ENCODE measurements at regions not wholly inside any gene's neighbourhood (a gene's known extent, or its start where the extent isn't known, plus 50 kb on each side); places are given as distances from the start of the nearest gene placed in this dataset.

DNA sequence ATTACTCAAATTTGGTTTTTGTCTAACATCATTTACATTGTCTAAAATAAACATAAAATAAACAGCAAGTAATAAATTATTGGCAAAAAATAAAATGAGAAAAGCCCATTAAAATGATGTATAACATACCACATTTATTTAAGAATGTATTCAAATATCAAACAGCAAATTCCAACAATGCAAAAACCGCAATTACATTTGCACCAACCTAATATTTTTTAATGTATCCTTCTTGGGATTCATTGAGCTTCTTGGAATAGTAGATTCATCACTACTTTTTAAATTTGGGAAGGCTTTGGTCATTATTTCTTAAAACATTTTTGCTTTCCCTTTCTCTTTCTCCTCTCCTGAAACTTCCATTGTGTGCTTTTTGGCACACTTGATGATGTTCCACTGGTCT, 400.2 kb downstream of the MAGEE1 start:
- TF ChIP-seq EZH2 (IDR thresholded peaks at IDR 0.05) (no peak), POLR2A (IDR thresholded peaks at IDR 0.05; ENCODE audit: borderline replicate concordance, extremely low read depth, insufficient read depth, insufficient read length) (no peak), ZNF274 (IDR thresholded peaks at IDR 0.05; ENCODE audit: low read depth, low read length) (no peak), ZFX (IDR thresholded peaks at IDR 0.05) (no peak), EZH2phosphoT487 (IDR thresholded peaks at IDR 0.05; ENCODE audit: borderline replicate concordance) (no peak), YY1 (IDR thresholded peaks at IDR 0.05; ENCODE audit: extremely low read depth, insufficient replicate concordance, low read depth, low read length) (no peak), JUND (IDR thresholded peaks at IDR 0.05) (no peak), POLR2AphosphoS5 (IDR thresholded peaks at IDR 0.05; ENCODE audit: low read depth, low read length) (no peak), SP1 (IDR thresholded peaks at IDR 0.05; ENCODE audit: low read depth) (no peak), SIN3A (IDR thresholded peaks at IDR 0.05; ENCODE audit: low read depth) (no peak), SRF (IDR thresholded peaks at IDR 0.05; ENCODE audit: low read depth) (no peak)
- TF ChIP-seq, protein P1, sequence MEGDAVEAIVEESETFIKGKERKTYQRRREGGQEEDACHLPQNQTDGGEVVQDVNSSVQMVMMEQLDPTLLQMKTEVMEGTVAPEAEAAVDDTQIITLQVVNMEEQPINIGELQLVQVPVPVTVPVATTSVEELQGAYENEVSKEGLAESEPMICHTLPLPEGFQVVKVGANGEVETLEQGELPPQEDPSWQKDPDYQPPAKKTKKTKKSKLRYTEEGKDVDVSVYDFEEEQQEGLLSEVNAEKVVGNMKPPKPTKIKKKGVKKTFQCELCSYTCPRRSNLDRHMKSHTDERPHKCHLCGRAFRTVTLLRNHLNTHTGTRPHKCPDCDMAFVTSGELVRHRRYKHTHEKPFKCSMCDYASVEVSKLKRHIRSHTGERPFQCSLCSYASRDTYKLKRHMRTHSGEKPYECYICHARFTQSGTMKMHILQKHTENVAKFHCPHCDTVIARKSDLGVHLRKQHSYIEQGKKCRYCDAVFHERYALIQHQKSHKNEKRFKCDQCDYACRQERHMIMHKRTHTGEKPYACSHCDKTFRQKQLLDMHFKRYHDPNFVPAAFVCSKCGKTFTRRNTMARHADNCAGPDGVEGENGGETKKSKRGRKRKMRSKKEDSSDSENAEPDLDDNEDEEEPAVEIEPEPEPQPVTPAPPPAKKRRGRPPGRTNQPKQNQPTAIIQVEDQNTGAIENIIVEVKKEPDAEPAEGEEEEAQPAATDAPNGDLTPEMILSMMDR (IDR thresholded peaks at IDR 0.05 in 2 of 3, conservative IDR thresholded peaks at IDR 0.05 in 1 of 3; ENCODE audit: borderline replicate concordance in 1 of 3, insufficient read depth in 1 of 3, low read depth in 2 of 3, low read length in 2 of 3), result no peak
- TF ChIP-seq, protein P2, sequence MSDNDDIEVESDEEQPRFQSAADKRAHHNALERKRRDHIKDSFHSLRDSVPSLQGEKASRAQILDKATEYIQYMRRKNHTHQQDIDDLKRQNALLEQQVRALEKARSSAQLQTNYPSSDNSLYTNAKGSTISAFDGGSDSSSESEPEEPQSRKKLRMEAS (IDR thresholded peaks at IDR 0.05), result no peak
- TF ChIP-seq, protein P3, sequence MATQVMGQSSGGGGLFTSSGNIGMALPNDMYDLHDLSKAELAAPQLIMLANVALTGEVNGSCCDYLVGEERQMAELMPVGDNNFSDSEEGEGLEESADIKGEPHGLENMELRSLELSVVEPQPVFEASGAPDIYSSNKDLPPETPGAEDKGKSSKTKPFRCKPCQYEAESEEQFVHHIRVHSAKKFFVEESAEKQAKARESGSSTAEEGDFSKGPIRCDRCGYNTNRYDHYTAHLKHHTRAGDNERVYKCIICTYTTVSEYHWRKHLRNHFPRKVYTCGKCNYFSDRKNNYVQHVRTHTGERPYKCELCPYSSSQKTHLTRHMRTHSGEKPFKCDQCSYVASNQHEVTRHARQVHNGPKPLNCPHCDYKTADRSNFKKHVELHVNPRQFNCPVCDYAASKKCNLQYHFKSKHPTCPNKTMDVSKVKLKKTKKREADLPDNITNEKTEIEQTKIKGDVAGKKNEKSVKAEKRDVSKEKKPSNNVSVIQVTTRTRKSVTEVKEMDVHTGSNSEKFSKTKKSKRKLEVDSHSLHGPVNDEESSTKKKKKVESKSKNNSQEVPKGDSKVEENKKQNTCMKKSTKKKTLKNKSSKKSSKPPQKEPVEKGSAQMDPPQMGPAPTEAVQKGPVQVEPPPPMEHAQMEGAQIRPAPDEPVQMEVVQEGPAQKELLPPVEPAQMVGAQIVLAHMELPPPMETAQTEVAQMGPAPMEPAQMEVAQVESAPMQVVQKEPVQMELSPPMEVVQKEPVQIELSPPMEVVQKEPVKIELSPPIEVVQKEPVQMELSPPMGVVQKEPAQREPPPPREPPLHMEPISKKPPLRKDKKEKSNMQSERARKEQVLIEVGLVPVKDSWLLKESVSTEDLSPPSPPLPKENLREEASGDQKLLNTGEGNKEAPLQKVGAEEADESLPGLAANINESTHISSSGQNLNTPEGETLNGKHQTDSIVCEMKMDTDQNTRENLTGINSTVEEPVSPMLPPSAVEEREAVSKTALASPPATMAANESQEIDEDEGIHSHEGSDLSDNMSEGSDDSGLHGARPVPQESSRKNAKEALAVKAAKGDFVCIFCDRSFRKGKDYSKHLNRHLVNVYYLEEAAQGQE (IDR thresholded peaks at IDR 0.05; ENCODE audit: low read depth), result no peak
